ENCODE measurements at regions not wholly inside any gene's neighbourhood (a gene's known extent, or its start where the extent isn't known, plus 50 kb on each side); places are given as distances from the start of the nearest gene placed in this dataset.

DNA sequence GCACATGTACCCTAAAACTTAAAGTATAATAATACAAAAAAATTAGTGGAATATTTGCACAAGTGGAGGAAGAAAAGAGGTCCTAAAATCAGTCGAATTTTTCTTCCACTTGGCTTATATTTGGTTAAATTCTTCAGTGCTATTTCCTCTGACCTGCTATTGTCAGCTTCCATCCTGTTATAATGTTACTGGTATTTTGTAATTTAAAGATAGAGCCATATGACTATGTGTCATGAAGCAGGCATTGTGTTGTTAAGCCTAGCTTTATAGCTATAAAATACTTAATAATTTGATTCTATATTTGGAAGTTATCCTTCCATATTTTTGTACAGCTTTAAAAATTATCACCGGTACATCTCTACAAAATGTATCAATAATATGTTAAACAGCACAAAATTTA lies 455.9 kb upstream of the MARCKS start:
- Mint-ChIP-seq H3K27me3 (ENCODE audit: insufficient read depth, low read depth, poor library complexity) (no peaks in the 10 kb centered on the region), H3K4me1 (no peaks in the 10 kb centered on the region), H3K4me3 (no peak overlapping the region), H3K36me3 (ENCODE audit: low read depth) (no peaks in the 10 kb centered on the region), H3K27ac (no peak overlapping the region), H3K9me3 (no peaks in the 10 kb centered on the region)
- Histone ChIP-seq H3F3A (replicated peaks; ENCODE audit: low read depth) (no peaks in the 10 kb centered on the region), H3K4me3 (no peak overlapping the region), H3K9me2 (ENCODE audit: insufficient read depth) (no peaks in the 10 kb centered on the region), H3K4me1 (ENCODE audit: insufficient read depth) (no peaks in the 10 kb centered on the region), H3K4me2 (no peak overlapping the region), H3K79me2 (replicated peaks; ENCODE audit: insufficient read depth) (no peaks in the 10 kb centered on the region), H3K27me3 (ENCODE audit: insufficient read depth) (no peaks in the 10 kb centered on the region), H3K27ac (ENCODE audit: low read depth) (no peak overlapping the region), H2AFZ (no peak overlapping the region), H3K36me3 (ENCODE audit: insufficient read depth) (no peaks in the 10 kb centered on the region), H4K20me1 (replicated peaks; ENCODE audit: insufficient read depth) (no peaks in the 10 kb centered on the region)
- TF ChIP-seq ZNF331 (CRISPR knock-in tag; IDR thresholded peaks at IDR 0.05; ENCODE audit: low read depth) (no peak), JUNB (IDR thresholded peaks at IDR 0.05; ENCODE audit: unreplicated experiment) (no peak), ZNF114 (CRISPR knock-in tag; IDR thresholded peaks at IDR 0.05) (no peak), STAT1 (IDR thresholded peaks at IDR 0.05; ENCODE audit: unreplicated experiment) (no peak), POLR2AphosphoS5 (IDR thresholded peaks at IDR 0.05; ENCODE audit: low read depth) (no peak), EZH2phosphoT487 (IDR thresholded peaks at IDR 0.05; ENCODE audit: unreplicated experiment) (no peak), NANOG (IDR thresholded peaks at IDR 0.05; ENCODE audit: borderline replicate concordance) (no peak), EZH2 (IDR thresholded peaks at IDR 0.05; ENCODE audit: low read depth, unreplicated experiment) (no peak), CREB1 (CRISPR knock-in tag; IDR thresholded peaks at IDR 0.05; ENCODE audit: low read depth) (no peak)
- TF ChIP-seq, protein P1, sequence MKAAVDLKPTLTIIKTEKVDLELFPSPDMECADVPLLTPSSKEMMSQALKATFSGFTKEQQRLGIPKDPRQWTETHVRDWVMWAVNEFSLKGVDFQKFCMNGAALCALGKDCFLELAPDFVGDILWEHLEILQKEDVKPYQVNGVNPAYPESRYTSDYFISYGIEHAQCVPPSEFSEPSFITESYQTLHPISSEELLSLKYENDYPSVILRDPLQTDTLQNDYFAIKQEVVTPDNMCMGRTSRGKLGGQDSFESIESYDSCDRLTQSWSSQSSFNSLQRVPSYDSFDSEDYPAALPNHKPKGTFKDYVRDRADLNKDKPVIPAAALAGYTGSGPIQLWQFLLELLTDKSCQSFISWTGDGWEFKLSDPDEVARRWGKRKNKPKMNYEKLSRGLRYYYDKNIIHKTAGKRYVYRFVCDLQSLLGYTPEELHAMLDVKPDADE (IDR thresholded peaks at IDR 0.05), result no peak
- TF ChIP-seq, protein P2, sequence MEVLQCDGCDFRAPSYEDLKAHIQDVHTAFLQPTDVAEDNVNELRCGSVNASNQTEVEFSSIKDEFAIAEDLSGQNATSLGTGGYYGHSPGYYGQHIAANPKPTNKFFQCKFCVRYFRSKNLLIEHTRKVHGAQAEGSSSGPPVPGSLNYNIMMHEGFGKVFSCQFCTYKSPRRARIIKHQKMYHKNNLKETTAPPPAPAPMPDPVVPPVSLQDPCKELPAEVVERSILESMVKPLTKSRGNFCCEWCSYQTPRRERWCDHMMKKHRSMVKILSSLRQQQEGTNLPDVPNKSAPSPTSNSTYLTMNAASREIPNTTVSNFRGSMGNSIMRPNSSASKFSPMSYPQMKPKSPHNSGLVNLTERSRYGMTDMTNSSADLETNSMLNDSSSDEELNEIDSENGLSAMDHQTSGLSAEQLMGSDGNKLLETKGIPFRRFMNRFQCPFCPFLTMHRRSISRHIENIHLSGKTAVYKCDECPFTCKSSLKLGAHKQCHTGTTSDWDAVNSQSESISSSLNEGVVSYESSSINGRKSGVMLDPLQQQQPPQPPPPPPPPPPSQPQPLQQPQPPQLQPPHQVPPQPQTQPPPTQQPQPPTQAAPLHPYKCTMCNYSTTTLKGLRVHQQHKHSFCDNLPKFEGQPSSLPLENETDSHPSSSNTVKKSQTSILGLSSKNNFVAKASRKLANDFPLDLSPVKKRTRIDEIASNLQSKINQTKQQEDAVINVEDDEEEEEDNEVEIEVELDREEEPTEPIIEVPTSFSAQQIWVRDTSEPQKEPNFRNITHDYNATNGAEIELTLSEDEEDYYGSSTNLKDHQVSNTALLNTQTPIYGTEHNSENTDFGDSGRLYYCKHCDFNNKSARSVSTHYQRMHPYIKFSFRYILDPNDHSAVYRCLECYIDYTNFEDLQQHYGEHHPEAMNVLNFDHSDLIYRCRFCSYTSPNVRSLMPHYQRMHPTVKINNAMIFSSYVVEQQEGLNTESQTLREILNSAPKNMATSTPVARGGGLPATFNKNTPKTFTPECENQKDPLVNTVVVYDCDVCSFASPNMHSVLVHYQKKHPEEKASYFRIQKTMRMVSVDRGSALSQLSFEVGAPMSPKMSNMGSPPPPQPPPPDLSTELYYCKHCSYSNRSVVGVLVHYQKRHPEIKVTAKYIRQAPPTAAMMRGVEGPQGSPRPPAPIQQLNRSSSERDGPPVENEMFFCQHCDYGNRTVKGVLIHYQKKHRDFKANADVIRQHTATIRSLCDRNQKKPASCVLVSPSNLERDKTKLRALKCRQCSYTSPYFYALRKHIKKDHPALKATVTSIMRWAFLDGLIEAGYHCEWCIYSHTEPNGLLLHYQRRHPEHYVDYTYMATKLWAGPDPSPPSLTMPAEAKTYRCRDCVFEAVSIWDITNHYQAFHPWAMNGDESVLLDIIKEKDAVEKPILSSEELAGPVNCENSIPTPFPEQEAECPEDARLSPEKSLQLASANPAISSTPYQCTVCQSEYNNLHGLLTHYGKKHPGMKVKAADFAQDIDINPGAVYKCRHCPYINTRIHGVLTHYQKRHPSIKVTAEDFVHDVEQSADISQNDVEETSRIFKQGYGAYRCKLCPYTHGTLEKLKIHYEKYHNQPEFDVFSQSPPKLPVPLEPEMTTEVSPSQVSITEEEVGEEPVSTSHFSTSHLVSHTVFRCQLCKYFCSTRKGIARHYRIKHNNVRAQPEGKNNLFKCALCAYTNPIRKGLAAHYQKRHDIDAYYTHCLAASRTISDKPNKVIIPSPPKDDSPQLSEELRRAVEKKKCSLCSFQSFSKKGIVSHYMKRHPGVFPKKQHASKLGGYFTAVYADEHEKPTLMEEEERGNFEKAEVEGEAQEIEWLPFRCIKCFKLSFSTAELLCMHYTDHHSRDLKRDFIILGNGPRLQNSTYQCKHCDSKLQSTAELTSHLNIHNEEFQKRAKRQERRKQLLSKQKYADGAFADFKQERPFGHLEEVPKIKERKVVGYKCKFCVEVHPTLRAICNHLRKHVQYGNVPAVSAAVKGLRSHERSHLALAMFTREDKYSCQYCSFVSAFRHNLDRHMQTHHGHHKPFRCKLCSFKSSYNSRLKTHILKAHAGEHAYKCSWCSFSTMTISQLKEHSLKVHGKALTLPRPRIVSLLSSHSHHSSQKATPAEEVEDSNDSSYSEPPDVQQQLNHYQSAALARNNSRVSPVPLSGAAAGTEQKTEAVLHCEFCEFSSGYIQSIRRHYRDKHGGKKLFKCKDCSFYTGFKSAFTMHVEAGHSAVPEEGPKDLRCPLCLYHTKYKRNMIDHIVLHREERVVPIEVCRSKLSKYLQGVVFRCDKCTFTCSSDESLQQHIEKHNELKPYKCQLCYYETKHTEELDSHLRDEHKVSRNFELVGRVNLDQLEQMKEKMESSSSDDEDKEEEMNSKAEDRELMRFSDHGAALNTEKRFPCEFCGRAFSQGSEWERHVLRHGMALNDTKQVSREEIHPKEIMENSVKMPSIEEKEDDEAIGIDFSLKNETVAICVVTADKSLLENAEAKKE (CRISPR knock-in tag; IDR thresholded peaks at IDR 0.05), result no peak
- TF ChIP-seq, protein P3, sequence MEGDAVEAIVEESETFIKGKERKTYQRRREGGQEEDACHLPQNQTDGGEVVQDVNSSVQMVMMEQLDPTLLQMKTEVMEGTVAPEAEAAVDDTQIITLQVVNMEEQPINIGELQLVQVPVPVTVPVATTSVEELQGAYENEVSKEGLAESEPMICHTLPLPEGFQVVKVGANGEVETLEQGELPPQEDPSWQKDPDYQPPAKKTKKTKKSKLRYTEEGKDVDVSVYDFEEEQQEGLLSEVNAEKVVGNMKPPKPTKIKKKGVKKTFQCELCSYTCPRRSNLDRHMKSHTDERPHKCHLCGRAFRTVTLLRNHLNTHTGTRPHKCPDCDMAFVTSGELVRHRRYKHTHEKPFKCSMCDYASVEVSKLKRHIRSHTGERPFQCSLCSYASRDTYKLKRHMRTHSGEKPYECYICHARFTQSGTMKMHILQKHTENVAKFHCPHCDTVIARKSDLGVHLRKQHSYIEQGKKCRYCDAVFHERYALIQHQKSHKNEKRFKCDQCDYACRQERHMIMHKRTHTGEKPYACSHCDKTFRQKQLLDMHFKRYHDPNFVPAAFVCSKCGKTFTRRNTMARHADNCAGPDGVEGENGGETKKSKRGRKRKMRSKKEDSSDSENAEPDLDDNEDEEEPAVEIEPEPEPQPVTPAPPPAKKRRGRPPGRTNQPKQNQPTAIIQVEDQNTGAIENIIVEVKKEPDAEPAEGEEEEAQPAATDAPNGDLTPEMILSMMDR (conservative IDR thresholded peaks at IDR 0.05; ENCODE audit: low read depth in 2 of 2), result no peak
- TF ChIP-seq, protein P4, sequence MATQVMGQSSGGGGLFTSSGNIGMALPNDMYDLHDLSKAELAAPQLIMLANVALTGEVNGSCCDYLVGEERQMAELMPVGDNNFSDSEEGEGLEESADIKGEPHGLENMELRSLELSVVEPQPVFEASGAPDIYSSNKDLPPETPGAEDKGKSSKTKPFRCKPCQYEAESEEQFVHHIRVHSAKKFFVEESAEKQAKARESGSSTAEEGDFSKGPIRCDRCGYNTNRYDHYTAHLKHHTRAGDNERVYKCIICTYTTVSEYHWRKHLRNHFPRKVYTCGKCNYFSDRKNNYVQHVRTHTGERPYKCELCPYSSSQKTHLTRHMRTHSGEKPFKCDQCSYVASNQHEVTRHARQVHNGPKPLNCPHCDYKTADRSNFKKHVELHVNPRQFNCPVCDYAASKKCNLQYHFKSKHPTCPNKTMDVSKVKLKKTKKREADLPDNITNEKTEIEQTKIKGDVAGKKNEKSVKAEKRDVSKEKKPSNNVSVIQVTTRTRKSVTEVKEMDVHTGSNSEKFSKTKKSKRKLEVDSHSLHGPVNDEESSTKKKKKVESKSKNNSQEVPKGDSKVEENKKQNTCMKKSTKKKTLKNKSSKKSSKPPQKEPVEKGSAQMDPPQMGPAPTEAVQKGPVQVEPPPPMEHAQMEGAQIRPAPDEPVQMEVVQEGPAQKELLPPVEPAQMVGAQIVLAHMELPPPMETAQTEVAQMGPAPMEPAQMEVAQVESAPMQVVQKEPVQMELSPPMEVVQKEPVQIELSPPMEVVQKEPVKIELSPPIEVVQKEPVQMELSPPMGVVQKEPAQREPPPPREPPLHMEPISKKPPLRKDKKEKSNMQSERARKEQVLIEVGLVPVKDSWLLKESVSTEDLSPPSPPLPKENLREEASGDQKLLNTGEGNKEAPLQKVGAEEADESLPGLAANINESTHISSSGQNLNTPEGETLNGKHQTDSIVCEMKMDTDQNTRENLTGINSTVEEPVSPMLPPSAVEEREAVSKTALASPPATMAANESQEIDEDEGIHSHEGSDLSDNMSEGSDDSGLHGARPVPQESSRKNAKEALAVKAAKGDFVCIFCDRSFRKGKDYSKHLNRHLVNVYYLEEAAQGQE (IDR thresholded peaks at IDR 0.05; ENCODE audit: unreplicated experiment), result no peak
- DNase-seq (ENCODE audit: low spot score) (no peak), ATAC-seq (no peak)
